Uterus (tissue), 3 donors: ENCODE measurements at regions not wholly inside any gene's neighbourhood (a gene's known extent, or its start where the extent isn't known, plus 50 kb on each side); places are given as distances from the start of the nearest gene placed in this dataset.
A peak's percentile ranks its signal among the peaks of the same experiment; 100 is the strongest.

Experiments
- DNase-seq, 2 donors: peaks; one replicate each; pipeline ENCODE4 v3.0.0-alpha.2; 2019 to 2020
- H3K27ac ChIP-seq, 2 donors: fragments of 200-600 bp; sonication (generic); 1 replicate in 1 of 2; 2 replicates in 1 of 2; pipeline ENCODE4 v1.5.1; 2016 to 2018
- H3K27me3 ChIP-seq, 2 donors: fragments of 200-600 bp; sonication (generic); one replicate each; pipeline ENCODE4 v1.5.1; 2018 to 2019; ENCODE audit warnings: control low read depth in 1 of 2
- H3K36me3 ChIP-seq, 2 donors: fragments of 200-600 bp; sonication (generic); one replicate each; pipeline ENCODE4 v1.5.1; 2019; ENCODE audit warnings: control low read depth in 1 of 2
- H3K4me1 ChIP-seq, 2 donors: fragments of 200-600 bp; sonication (generic); one replicate each; pipeline ENCODE4 v1.5.1; 2018 to 2019; ENCODE audit warnings: control low read depth in 1 of 2
- H3K4me3 ChIP-seq, 2 donors: fragments of 200-600 bp; sonication (generic); 1 replicate in 1 of 2; 2 replicates in 1 of 2; pipeline ENCODE4 v1.5.1; 2018 to 2019; ENCODE audit warnings: mild to moderate bottlenecking in 1 of 2
- H3K9me3 ChIP-seq, 2 donors: fragments of 200-600 bp; sonication (generic); one replicate each; pipeline ENCODE4 v1.5.1; 2019; ENCODE audit warnings: control low read depth in 1 of 2
- CTCF ChIP-seq, 4 experiments: fragments of 200-600 bp in 2 of 4; fragments of 450-650 bp in 2 of 4; sonication (generic) in 2 of 4; IDR thresholded peaks; one replicate each; pipeline ENCODE4 v1.5.1; 2016 to 2019; ENCODE audit warnings: antibody characterized with exemption in 4 of 4, mild to moderate bottlenecking in 2 of 4, moderate library complexity in 1 of 4
- POLR2A ChIP-seq, 2 donors: fragments of 450-650 bp; IDR thresholded peaks; one replicate each; pipeline ENCODE4 v1.6.1; 2016; ENCODE audit warnings: antibody characterized with exemption in 2 of 2, mild to moderate bottlenecking in 1 of 2, moderate library complexity in 1 of 2
- intact Hi-C: fragments of 100-400 bp; cut with DNase I; formaldehyde crosslinking; loops from one replicate; pipeline ENCODE4 v1.15.1; 2023; ENCODE audit warnings: low total_unique reads
- donor health status: DM: yes; HTN: yes; CAD: no.

- Histone ChIP-seq H3K4me3 (no peak overlapping the region), H3K27me3 (no peaks in the 10 kb centered on the region), H3K4me1 (no peaks in the 10 kb centered on the region), H3K36me3 (no peaks in the 10 kb centered on the region), H3K9me3 (no peaks in the 10 kb centered on the region), H3K27ac (no peak overlapping the region)
- no peak for TF ChIP-seq POLR2A (IDR thresholded peaks at IDR 0.05)
- TF ChIP-seq CTCF (IDR thresholded peaks at IDR 0.05), result no peak
- intact Hi-C loops, result no loop called here
- no peak for DNase-seq
Observed at GRCh38 chr3:187465503-187465902, 97.3 kb downstream of the RTP4 start.

GRCh38 chr3:187464682-187465081, 96.5 kb downstream of the RTP4 start:
- intact Hi-C loops, result no loop called here

GRCh38 chr3:187458921-187459320, 90.7 kb downstream of the RTP4 start:
- no peak for TF ChIP-seq CTCF (IDR thresholded peaks at IDR 0.05)
- TF ChIP-seq POLR2A (IDR thresholded peaks at IDR 0.05), result no peak
- Histone ChIP-seq H3K9me3 (no peaks in the 10 kb centered on the region), H3K27me3 (no peaks in the 10 kb centered on the region), H3K4me1 (no peaks in the 10 kb centered on the region), H3K27ac (no peak overlapping the region), H3K4me3 (no peak overlapping the region), H3K36me3 (no peaks in the 10 kb centered on the region)
- intact Hi-C loops, result no loop called here
- no peak for DNase-seq

More at GRCh38 chr3:187464682-187465081, 96.5 kb downstream of the RTP4 start:
- Histone ChIP-seq H3K9me3 (no peaks in the 10 kb centered on the region), H3K27ac (no peak overlapping the region), H3K36me3 (no peaks in the 10 kb centered on the region), H3K27me3 (no peaks in the 10 kb centered on the region), H3K4me3 (no peak overlapping the region), H3K4me1 (no peaks in the 10 kb centered on the region)
- DNase-seq, result no peak
- TF ChIP-seq POLR2A (IDR thresholded peaks at IDR 0.05), result no peak
- TF ChIP-seq CTCF (IDR thresholded peaks at IDR 0.05), result no peak

GRCh38 chr3:187458383-187458782, 90.2 kb downstream of the RTP4 start:
- H3K4me3 ChIP-seq, result no peak overlapping the region
- H3K9me3 ChIP-seq, result no peaks in the 10 kb centered on the region
- intact Hi-C loops, result no loop called here
- DNase-seq, result no peak
- no peaks in the 10 kb centered on the region for H3K27me3 ChIP-seq
- H3K4me1 ChIP-seq, result no peaks in the 10 kb centered on the region
- H3K27ac ChIP-seq, result no peak overlapping the region
- no peak for TF ChIP-seq POLR2A (IDR thresholded peaks at IDR 0.05)
- TF ChIP-seq CTCF (IDR thresholded peaks at IDR 0.05), result no peak
- no peaks in the 10 kb centered on the region for H3K36me3 ChIP-seq

GRCh38 chr3:187456250-187456649, 88.1 kb downstream of the RTP4 start:
- Histone ChIP-seq H3K27ac (no peak overlapping the region), H3K4me3 (no peak overlapping the region), H3K9me3 (no peaks in the 10 kb centered on the region), H3K36me3 (no peaks in the 10 kb centered on the region), H3K4me1 (no peaks in the 10 kb centered on the region), H3K27me3 (no peaks in the 10 kb centered on the region)
- TF ChIP-seq CTCF (IDR thresholded peaks at IDR 0.05), result no peak
- TF ChIP-seq POLR2A (IDR thresholded peaks at IDR 0.05), result no peak
- DNase-seq, result peak; percentile 25 to 75
- intact Hi-C loops, result no loop called here
